GM12865 (cell line): ENCODE measurements at regions not wholly inside any gene's neighbourhood (a gene's known extent, or its start where the extent isn't known, plus 50 kb on each side); places are given as distances from the start of the nearest gene placed in this dataset.

Source experiments
- DNase-seq: peaks from one replicate; pipeline ENCODE4 v3.0.0; 2010; ENCODE audit warnings: low read depth
- H3K4me3 ChIP-seq: 2 replicates; pipeline ENCODE4 v1.5.1; 2011; ENCODE audit warnings: mild to moderate bottlenecking, low read depth, low read length, control low read depth
- CTCF ChIP-seq: IDR thresholded peaks from 2 replicates; pipeline ENCODE4 v1.5.1; 2011; ENCODE audit warnings: low read length, control low read depth, low read depth, inconsistent platforms; ENCODE audit not compliant: insufficient read depth; ENCODE audit errors: missing control alignments

GRCh38 chr18:55862693-55863390, 274.9 kb upstream of the TCF4 start:
- no peak overlapping the region for H3K4me3 ChIP-seq
- no peak for TF ChIP-seq CTCF

GRCh38 chr18:55861266-55861665, 273.3 kb upstream of the TCF4 start:
- DNase-seq, result no peak
- no peak overlapping the region for H3K4me3 ChIP-seq
- TF ChIP-seq CTCF, result peak; percentile 18

More at GRCh38 chr18:55862693-55863390, 274.9 kb upstream of the TCF4 start:
- no peak for DNase-seq

- no peak for TF ChIP-seq CTCF
- DNase-seq, result no peak
- no peak overlapping the region for H3K4me3 ChIP-seq
Measured at GRCh38 chr18:55858661-55859515, 270.9 kb upstream of the TCF4 start.

- no peak for DNase-seq
- no peak for TF ChIP-seq CTCF
- H3K4me3 ChIP-seq, result no peak overlapping the region
Measured at GRCh38 chr18:55857956-55858355, 270.0 kb upstream of the TCF4 start.

- no peak for TF ChIP-seq CTCF
- no peak overlapping the region for H3K4me3 ChIP-seq
- DNase-seq, result no peak
Measured at GRCh38 chr18:55857409-55857808, 269.4 kb upstream of the TCF4 start.

GRCh38 chr18:55856679-55857078, 268.7 kb upstream of the TCF4 start:
- TF ChIP-seq CTCF, result no peak
- H3K4me3 ChIP-seq, result no peak overlapping the region
- DNase-seq, result no peak
